Peyer's patch (tissue), 4 donors: ENCODE measurements at regions not wholly inside any gene's neighbourhood (a gene's known extent, or its start where the extent isn't known, plus 50 kb on each side); places are given as distances from the start of the nearest gene placed in this dataset.

Experiments used
- DNase-seq, 3 donors: peaks; one replicate each; pipeline ENCODE4 v3.0.0-alpha.2; 2017 to 2019
- H3K27ac ChIP-seq, 4 donors: fragments of 200-600 bp; sonication (generic); one replicate each; pipeline ENCODE4 v1.5.1; 2016 to 2019
- H3K27me3 ChIP-seq, 2 donors: fragments of 200-600 bp; sonication (generic); one replicate each; pipeline ENCODE4 v1.5.1; 2019
- H3K36me3 ChIP-seq, 3 donors: fragments of 200-600 bp; sonication (generic); one replicate each; pipeline ENCODE4 v1.5.1; 2016 to 2019
- H3K4me1 ChIP-seq, 4 donors: fragments of 200-600 bp; sonication (generic); one replicate each; pipeline ENCODE4 v1.5.1; 2016 to 2019
- H3K4me3 ChIP-seq, 4 donors: fragments of 200-600 bp; sonication (generic); 1 replicate in 3 of 4; 2 replicates in 1 of 4; pipeline ENCODE4 v1.5.1; 2016 to 2019; ENCODE audit warnings: mild to moderate bottlenecking in 1 of 4
- H3K9me3 ChIP-seq, 4 donors: fragments of 200-600 bp; sonication (generic); one replicate each; pipeline ENCODE4 v1.5.1; 2016 to 2019; ENCODE audit warnings: mild to moderate bottlenecking in 1 of 4
- POLR2A ChIP-seq, 2 donors: fragments of 450-650 bp; IDR thresholded peaks; one replicate each; pipeline ENCODE4 v1.5.1; 2017; ENCODE audit warnings: antibody characterized with exemption in 2 of 2, mild to moderate bottlenecking in 2 of 2, moderate library complexity in 2 of 2
- TF ChIP-seq, protein P1 (sequence below), 6 experiments: fragments of 450-650 bp in 4 of 6; fragments of 200-600 bp in 2 of 6; sonication (generic) in 1 of 6; IDR thresholded peaks; one replicate each; pipeline ENCODE4 v1.5.1; 2017 to 2019; ENCODE audit warnings: antibody characterized with exemption in 6 of 6, mild to moderate bottlenecking in 3 of 6, moderate library complexity in 1 of 6

DNA sequence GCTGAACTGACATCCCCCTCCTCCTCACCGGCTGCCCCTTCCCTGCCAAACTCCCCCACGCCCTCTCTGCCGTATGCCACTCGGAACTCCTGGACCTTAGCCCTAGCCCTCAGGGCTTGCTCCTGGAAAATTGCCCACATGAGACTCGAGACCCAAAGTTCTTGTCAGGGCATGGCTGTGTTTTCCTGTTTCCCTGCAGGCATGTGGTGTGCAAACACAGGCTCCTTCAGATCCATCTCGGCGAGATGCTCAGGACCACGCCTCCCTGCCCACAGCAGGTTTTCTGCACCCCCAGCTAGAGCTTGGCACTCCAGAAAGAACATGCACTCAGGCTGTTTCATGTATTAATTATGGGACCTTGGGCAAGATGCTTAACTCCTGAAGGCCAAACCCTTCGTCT lies 1480.4 kb downstream of the BRD1 start:
- Histone ChIP-seq H3K27me3 (no peaks in the 10 kb centered on the region), H3K9me3 (no peaks in the 10 kb centered on the region), H3K36me3 (no peaks in the 10 kb centered on the region), H3K4me1 (no peaks in the 10 kb centered on the region), H3K4me3 (no peak overlapping the region), H3K27ac (no peak overlapping the region)
- no peak for DNase-seq
- TF ChIP-seq POLR2A (IDR thresholded peaks at IDR 0.05) = no peak
- TF ChIP-seq, protein P1, sequence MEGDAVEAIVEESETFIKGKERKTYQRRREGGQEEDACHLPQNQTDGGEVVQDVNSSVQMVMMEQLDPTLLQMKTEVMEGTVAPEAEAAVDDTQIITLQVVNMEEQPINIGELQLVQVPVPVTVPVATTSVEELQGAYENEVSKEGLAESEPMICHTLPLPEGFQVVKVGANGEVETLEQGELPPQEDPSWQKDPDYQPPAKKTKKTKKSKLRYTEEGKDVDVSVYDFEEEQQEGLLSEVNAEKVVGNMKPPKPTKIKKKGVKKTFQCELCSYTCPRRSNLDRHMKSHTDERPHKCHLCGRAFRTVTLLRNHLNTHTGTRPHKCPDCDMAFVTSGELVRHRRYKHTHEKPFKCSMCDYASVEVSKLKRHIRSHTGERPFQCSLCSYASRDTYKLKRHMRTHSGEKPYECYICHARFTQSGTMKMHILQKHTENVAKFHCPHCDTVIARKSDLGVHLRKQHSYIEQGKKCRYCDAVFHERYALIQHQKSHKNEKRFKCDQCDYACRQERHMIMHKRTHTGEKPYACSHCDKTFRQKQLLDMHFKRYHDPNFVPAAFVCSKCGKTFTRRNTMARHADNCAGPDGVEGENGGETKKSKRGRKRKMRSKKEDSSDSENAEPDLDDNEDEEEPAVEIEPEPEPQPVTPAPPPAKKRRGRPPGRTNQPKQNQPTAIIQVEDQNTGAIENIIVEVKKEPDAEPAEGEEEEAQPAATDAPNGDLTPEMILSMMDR (IDR thresholded peaks at IDR 0.05) = no peak

DNA sequence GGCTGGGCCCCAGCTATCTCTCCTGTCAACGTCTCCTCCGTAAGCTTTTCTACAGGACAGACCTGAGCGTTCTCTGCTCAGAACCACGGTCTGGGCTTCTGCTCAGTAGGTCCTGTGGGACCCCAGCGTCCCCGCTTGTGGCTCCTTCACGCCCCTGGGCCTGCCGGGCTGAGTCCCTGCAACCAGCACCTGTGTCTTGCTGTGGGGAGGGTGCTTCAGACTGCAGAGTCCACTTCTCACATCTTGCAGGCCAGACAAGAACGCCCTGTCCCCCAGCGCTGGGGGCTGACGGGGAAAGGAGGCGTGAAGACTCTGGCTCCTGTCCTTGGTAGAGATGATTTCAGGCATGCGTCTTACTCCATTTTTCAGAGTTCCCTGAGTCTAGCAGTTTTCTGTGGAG lies 1480.8 kb downstream of the BRD1 start:
- Histone ChIP-seq H3K27ac (no peak overlapping the region), H3K4me3 (no peak overlapping the region), H3K9me3 (no peaks in the 10 kb centered on the region), H3K36me3 (no peaks in the 10 kb centered on the region), H3K27me3 (no peaks in the 10 kb centered on the region), H3K4me1 (no peaks in the 10 kb centered on the region)
- TF ChIP-seq POLR2A (IDR thresholded peaks at IDR 0.05) = no peak
- TF ChIP-seq, protein P1 (IDR thresholded peaks at IDR 0.05) = no peak
- DNase-seq = no peak

DNA sequence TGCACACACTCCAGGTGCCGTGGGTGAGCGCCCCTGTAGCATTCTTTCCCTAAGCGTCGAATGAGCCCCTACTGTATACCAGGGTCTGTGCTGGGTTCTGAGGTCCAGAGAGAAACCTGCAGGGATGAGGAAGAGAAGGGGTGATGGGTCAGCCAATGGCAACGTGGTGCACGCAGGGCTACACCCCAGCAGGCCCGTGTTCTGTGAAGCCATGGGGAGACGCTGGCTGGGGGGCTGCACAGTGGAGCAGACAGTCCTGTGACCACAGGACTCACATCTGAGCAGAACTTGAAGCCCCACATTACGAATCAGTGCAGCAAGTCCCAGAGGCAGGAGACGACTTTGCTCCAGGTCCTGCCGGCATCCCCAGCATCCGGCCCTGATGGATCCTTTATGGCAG lies 1481.4 kb downstream of the BRD1 start:
- no peak for DNase-seq
- Histone ChIP-seq H3K4me3 (no peak overlapping the region), H3K27ac (no peak overlapping the region), H3K4me1 (no peaks in the 10 kb centered on the region), H3K36me3 (no peaks in the 10 kb centered on the region), H3K27me3 (no peaks in the 10 kb centered on the region), H3K9me3 (no peaks in the 10 kb centered on the region)
- no peak for TF ChIP-seq POLR2A (IDR thresholded peaks at IDR 0.05)
- TF ChIP-seq, protein P1 (IDR thresholded peaks at IDR 0.05) = no peak

DNA sequence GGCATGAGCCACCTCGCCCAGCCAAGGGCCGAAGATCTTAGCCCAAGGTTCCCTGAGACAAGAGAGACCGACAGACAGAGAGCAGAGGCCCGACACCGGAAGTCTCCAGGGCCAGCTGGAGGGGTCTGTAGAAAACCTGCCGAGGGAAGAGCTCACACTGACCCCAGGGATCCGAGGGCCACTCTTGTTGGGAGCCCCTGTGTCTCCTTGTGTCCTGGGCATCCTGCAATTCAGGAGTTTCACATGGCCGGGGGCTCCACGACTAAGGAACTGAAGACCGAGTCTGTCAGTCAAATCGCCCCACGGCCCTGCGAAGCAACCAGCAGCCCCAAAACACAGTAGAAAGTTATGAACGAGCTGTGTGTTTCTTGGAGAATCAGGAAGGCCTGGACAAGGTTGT lies 1482.0 kb downstream of the BRD1 start:
- Histone ChIP-seq H3K36me3 (no peaks in the 10 kb centered on the region), H3K27me3 (no peaks in the 10 kb centered on the region), H3K27ac (no peak overlapping the region), H3K9me3 (no peaks in the 10 kb centered on the region), H3K4me3 (no peak overlapping the region), H3K4me1 (no peaks in the 10 kb centered on the region)
- DNase-seq = no peak
- no peak for TF ChIP-seq POLR2A (IDR thresholded peaks at IDR 0.05)
- TF ChIP-seq, protein P1 (IDR thresholded peaks at IDR 0.05) = no peak

DNA sequence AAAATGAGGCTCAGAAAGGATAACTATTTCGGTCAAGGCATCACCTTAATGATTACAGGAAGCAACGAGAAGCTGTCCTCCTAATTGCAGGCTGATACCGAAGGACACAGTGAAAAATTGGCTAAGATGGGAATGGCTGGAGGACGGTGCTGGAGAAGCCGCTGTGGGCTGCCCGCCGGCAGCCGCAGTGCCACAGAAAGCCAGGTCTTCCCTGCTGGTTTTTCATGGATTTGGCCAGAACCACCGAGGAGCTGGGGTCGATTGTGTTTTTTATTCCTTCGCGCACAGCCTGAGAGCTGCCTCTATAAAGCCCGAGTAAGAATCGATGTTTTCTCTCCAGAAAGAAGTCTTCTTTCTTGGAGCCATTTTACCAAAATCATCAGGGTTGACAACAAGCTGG lies 1484.2 kb downstream of the BRD1 start:
- Histone ChIP-seq H3K4me1 (no peaks in the 10 kb centered on the region), H3K27ac (no peak overlapping the region), H3K36me3 (no peaks in the 10 kb centered on the region), H3K4me3 (no peak overlapping the region), H3K9me3 (no peaks in the 10 kb centered on the region), H3K27me3 (no peaks in the 10 kb centered on the region)
- DNase-seq = no peak
- no peak for TF ChIP-seq POLR2A (IDR thresholded peaks at IDR 0.05)
- TF ChIP-seq, protein P1 (IDR thresholded peaks at IDR 0.05) = no peak

DNA sequence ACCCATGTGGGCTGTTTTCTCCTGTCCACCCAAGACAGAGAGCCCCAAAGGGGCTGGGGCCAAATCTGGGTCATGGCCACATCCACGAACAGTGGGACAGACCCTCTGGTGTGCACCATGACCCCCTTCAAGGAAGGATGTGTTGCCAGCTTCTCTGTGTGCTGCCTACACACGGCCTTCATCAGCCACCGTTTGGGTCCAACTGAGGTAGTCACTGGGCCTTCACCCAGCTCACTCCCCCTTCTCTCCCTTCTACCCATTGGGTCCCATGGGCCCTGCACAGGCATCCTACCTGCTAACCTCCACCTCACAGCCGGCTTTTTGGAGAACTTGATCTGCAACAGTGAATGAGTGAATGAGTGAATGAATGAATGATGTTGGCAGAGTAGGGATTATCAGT lies 1484.9 kb downstream of the BRD1 start:
- no peak for TF ChIP-seq POLR2A (IDR thresholded peaks at IDR 0.05)
- Histone ChIP-seq H3K9me3 (no peaks in the 10 kb centered on the region), H3K4me1 (no peaks in the 10 kb centered on the region), H3K4me3 (no peak overlapping the region), H3K27me3 (no peaks in the 10 kb centered on the region), H3K27ac (no peak overlapping the region), H3K36me3 (no peaks in the 10 kb centered on the region)
- DNase-seq = peak in 1 of 3 donors; percentile 20
